ENCODE measurements at regions not wholly inside any gene's neighbourhood (a gene's known extent, or its start where the extent isn't known, plus 50 kb on each side); places are given as distances from the start of the nearest gene placed in this dataset.

DNA sequence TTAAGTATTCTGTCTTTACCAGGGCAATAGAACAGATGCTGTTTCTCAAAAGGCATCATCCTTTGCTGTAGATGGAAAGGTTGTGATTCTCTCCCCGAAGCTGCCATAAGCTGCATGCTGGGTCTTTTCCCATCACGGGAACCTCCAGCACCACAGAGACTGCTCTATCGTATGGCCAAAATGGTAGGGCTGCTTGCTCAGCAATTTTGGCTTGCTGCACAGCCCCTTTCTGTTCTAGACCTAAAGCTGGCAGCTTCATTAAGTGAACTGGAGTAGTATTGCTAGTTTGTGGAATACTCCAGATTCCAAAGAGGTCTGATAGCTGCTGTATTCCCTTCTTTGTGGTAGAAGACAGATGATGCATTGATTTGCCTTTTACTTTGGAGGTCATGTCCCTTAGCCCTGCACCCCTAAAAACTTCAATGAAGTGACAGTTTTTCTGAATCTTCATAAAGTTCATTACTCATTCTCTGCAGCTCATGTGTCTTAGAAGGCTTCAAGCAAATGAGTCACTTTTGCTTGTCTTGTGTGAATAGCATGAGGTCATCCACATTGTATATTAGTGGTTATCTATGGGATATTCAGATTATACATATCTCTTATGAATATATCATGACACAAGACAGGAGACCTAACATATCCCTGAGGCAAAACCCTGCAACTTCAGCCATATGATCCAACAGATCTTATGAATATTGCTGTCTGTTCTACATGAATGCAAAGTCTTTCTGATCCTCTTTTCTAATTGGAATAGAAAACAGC lies 245.3 kb downstream of the FAM76B start:
- TF ChIP-seq, protein P1, sequence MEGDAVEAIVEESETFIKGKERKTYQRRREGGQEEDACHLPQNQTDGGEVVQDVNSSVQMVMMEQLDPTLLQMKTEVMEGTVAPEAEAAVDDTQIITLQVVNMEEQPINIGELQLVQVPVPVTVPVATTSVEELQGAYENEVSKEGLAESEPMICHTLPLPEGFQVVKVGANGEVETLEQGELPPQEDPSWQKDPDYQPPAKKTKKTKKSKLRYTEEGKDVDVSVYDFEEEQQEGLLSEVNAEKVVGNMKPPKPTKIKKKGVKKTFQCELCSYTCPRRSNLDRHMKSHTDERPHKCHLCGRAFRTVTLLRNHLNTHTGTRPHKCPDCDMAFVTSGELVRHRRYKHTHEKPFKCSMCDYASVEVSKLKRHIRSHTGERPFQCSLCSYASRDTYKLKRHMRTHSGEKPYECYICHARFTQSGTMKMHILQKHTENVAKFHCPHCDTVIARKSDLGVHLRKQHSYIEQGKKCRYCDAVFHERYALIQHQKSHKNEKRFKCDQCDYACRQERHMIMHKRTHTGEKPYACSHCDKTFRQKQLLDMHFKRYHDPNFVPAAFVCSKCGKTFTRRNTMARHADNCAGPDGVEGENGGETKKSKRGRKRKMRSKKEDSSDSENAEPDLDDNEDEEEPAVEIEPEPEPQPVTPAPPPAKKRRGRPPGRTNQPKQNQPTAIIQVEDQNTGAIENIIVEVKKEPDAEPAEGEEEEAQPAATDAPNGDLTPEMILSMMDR (IDR thresholded peaks at IDR 0.05 in 2 of 3, conservative IDR thresholded peaks at IDR 0.05 in 1 of 3; ENCODE audit: borderline replicate concordance in 1 of 3, insufficient read depth in 1 of 3, low read depth in 2 of 3, low read length in 2 of 3): no peak
- TF ChIP-seq, protein P2, sequence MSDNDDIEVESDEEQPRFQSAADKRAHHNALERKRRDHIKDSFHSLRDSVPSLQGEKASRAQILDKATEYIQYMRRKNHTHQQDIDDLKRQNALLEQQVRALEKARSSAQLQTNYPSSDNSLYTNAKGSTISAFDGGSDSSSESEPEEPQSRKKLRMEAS (IDR thresholded peaks at IDR 0.05): no peak
- TF ChIP-seq RAD21 (IDR thresholded peaks at IDR 0.05; ENCODE audit: low read depth) (no peak), EZH2 (IDR thresholded peaks at IDR 0.05) (no peak), ZNF274 (IDR thresholded peaks at IDR 0.05; ENCODE audit: low read depth, low read length) (no peak), POLR2A (IDR thresholded peaks at IDR 0.05; ENCODE audit: borderline replicate concordance, extremely low read depth, insufficient read depth, insufficient read length) (no peak), EZH2phosphoT487 (IDR thresholded peaks at IDR 0.05; ENCODE audit: borderline replicate concordance) (no peak), SRF (IDR thresholded peaks at IDR 0.05; ENCODE audit: low read depth) (no peak), CEBPB (IDR thresholded peaks at IDR 0.05; ENCODE audit: low read depth) (no peak), POLR2AphosphoS5 (IDR thresholded peaks at IDR 0.05; ENCODE audit: low read depth, low read length) (no peak), EGR1 (IDR thresholded peaks at IDR 0.05; ENCODE audit: low read depth) (no peak), YY1 (IDR thresholded peaks at IDR 0.05; ENCODE audit: extremely low read depth, insufficient replicate concordance, low read depth, low read length) (no peak), CBX3 (IDR thresholded peaks at IDR 0.05; ENCODE audit: low read depth) (no peak)
- TF ChIP-seq, protein P3, sequence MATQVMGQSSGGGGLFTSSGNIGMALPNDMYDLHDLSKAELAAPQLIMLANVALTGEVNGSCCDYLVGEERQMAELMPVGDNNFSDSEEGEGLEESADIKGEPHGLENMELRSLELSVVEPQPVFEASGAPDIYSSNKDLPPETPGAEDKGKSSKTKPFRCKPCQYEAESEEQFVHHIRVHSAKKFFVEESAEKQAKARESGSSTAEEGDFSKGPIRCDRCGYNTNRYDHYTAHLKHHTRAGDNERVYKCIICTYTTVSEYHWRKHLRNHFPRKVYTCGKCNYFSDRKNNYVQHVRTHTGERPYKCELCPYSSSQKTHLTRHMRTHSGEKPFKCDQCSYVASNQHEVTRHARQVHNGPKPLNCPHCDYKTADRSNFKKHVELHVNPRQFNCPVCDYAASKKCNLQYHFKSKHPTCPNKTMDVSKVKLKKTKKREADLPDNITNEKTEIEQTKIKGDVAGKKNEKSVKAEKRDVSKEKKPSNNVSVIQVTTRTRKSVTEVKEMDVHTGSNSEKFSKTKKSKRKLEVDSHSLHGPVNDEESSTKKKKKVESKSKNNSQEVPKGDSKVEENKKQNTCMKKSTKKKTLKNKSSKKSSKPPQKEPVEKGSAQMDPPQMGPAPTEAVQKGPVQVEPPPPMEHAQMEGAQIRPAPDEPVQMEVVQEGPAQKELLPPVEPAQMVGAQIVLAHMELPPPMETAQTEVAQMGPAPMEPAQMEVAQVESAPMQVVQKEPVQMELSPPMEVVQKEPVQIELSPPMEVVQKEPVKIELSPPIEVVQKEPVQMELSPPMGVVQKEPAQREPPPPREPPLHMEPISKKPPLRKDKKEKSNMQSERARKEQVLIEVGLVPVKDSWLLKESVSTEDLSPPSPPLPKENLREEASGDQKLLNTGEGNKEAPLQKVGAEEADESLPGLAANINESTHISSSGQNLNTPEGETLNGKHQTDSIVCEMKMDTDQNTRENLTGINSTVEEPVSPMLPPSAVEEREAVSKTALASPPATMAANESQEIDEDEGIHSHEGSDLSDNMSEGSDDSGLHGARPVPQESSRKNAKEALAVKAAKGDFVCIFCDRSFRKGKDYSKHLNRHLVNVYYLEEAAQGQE (IDR thresholded peaks at IDR 0.05; ENCODE audit: low read depth): no peak

Data from HCT116 (cell line).